ENCODE measurements at regions not wholly inside any gene's neighbourhood (a gene's known extent, or its start where the extent isn't known, plus 50 kb on each side); places are given as distances from the start of the nearest gene placed in this dataset.

- H3K36me3 ChIP-seq: no peaks in the 10 kb centered on the region
- H3K27me3 ChIP-seq: no peaks in the 10 kb centered on the region
- intact Hi-C loops (cut with DNase I): no loop called here
- DNase-seq (no peak), ATAC-seq (no peak)
- H3K27ac ChIP-seq: no peak overlapping the region
- 42 to 69% (median 59%) methylated on average over 1 of the region's 1 CpG for WGBS, 4 donors
- TF ChIP-seq, protein P1, sequence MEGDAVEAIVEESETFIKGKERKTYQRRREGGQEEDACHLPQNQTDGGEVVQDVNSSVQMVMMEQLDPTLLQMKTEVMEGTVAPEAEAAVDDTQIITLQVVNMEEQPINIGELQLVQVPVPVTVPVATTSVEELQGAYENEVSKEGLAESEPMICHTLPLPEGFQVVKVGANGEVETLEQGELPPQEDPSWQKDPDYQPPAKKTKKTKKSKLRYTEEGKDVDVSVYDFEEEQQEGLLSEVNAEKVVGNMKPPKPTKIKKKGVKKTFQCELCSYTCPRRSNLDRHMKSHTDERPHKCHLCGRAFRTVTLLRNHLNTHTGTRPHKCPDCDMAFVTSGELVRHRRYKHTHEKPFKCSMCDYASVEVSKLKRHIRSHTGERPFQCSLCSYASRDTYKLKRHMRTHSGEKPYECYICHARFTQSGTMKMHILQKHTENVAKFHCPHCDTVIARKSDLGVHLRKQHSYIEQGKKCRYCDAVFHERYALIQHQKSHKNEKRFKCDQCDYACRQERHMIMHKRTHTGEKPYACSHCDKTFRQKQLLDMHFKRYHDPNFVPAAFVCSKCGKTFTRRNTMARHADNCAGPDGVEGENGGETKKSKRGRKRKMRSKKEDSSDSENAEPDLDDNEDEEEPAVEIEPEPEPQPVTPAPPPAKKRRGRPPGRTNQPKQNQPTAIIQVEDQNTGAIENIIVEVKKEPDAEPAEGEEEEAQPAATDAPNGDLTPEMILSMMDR (IDR thresholded peaks at IDR 0.05): no peak
- no peak for TF ChIP-seq POLR2A (IDR thresholded peaks at IDR 0.05)
- H3K9me3 ChIP-seq: no peaks in the 10 kb centered on the region
- H3K4me1 ChIP-seq: peaks cover 0 to 12% (median 0%) of the 10 kb centered on the region in 12 donors
- no peak overlapping the region for H3K4me3 ChIP-seq
Observed at GRCh38 chr5:128750155-128750554, 212.1 kb upstream of the FBN2 start.

- TF ChIP-seq, protein P1 (IDR thresholded peaks at IDR 0.05): no peak
- no peak for TF ChIP-seq POLR2A (IDR thresholded peaks at IDR 0.05)
- Histone ChIP-seq H3K9me3 (peaks cover 0 to 3% (median 0%) of the 10 kb centered on the region in 12 donors), H3K4me3 (no peak overlapping the region), H3K36me3 (no peaks in the 10 kb centered on the region), H3K4me1 (no peaks in the 10 kb centered on the region), H3K27me3 (no peaks in the 10 kb centered on the region), H3K27ac (no peak overlapping the region)
- ATAC-seq (no peak), DNase-seq (no peak)
- intact Hi-C loops (cut with DNase I): no loop called here
- WGBS, 4 donors: 66 to 86% (median 79%) methylated on average over 3 of the region's 3 CpGs
Observed at GRCh38 chr5:128757196-128757959, 207.9 kb upstream of the SLC27A6 start.

GRCh38 chr5:128762661-128763306 lies 202.5 kb upstream of the SLC27A6 start:
- no peak overlapping the region for H3K27ac ChIP-seq
- 57 to 70% (median 62%) methylated on average over 10 of the region's 10 CpGs for WGBS, 4 donors
- H3K4me3 ChIP-seq: no peak overlapping the region
- no peak for DNase-seq
- H3K9me3 ChIP-seq: peaks cover 0 to 3% (median 0%) of the 10 kb centered on the region in 12 donors
- ATAC-seq: peak in 1 of 4 donors; percentile 36
- intact Hi-C loops (cut with DNase I): no loop called here
- H3K4me1 ChIP-seq: peaks cover 0 to 24% (median 2%) of the 10 kb centered on the region in 12 donors
- TF ChIP-seq, protein P1 (IDR thresholded peaks at IDR 0.05): no peak
- no peak for TF ChIP-seq POLR2A (IDR thresholded peaks at IDR 0.05)
- no peaks in the 10 kb centered on the region for H3K27me3 ChIP-seq
- no peaks in the 10 kb centered on the region for H3K36me3 ChIP-seq

DNA sequence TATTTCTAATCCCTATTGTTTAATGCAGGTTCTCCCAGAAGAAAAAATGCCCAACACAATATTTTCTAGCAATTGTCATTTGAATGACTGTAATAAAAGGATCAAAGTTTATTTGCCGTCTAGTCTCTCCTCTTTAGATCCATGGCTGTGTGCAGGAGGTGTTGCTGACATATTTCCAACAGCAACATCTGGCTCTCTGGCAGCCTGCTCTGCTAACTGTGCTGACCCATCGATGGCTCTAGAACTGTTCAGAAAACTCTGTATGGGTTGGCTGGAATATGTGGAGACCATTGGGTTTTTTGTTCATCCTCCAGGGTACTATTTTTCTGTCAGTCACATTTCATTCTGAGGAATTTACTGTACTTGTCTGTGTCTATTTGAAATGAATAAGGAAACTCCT lies 202.0 kb upstream of the SLC27A6 start:
- 29 to 39% (median 36%) methylated on average over 2 of the region's 2 CpGs for WGBS, 4 donors
- Histone ChIP-seq H3K4me1 (peaks cover 0 to 24% (median 2%) of the 10 kb centered on the region in 12 donors), H3K27me3 (no peaks in the 10 kb centered on the region), H3K27ac (no peak overlapping the region), H3K9me3 (peaks cover 0 to 3% (median 0%) of the 10 kb centered on the region in 12 donors), H3K4me3 (no peak overlapping the region), H3K36me3 (no peaks in the 10 kb centered on the region)
- no peak for TF ChIP-seq POLR2A (IDR thresholded peaks at IDR 0.05)
- TF ChIP-seq, protein P1 (IDR thresholded peaks at IDR 0.05): no peak
- ATAC-seq: peak in 2 of 4 donors; percentile 67 to 83
- DNase-seq: peak in 1 of 5 donors; percentile 24
- intact Hi-C loops (cut with DNase I): no loop called here

Data from heart left ventricle (tissue), 16 donors.